C4-2B (cell line): ENCODE measurements at regions not wholly inside any gene's neighbourhood (a gene's known extent, or its start where the extent isn't known, plus 50 kb on each side); places are given as distances from the start of the nearest gene placed in this dataset.

Experiments used
- CTCF ChIP-seq: fragments of 450-650 bp; conservative IDR thresholded peaks from 2 replicates; pipeline ENCODE4 v1.5.1; 2017; ENCODE audit warnings: mild to moderate bottlenecking
- ZFX ChIP-seq: fragments of 450-650 bp; IDR thresholded peaks from 2 replicates; pipeline ENCODE4 v1.6.1; 2017

GRCh38 chr9:84067821-84068220 is 87.2 kb downstream of the RMI1 start:
- TF ChIP-seq CTCF (no peak), ZFX (no peak)
